Gastroesophageal sphincter (tissue), 3 donors: ENCODE measurements at regions not wholly inside any gene's neighbourhood (a gene's known extent, or its start where the extent isn't known, plus 50 kb on each side); places are given as distances from the start of the nearest gene placed in this dataset.

Experiments
- EP300 ChIP-seq: sonication (generic); formaldehyde crosslinking; IDR thresholded peaks from one replicate; pipeline ENCODE4 v1.6.1; 2017; ENCODE audit warnings: antibody characterized with exemption, mild to moderate bottlenecking
- POLR2A ChIP-seq, 2 donors: fragments of 450-650 bp; IDR thresholded peaks; one replicate each; pipeline ENCODE4 v1.6.1; 2017; ENCODE audit warnings: antibody characterized with exemption in 2 of 2, mild to moderate bottlenecking in 2 of 2, moderate library complexity in 1 of 2
- POLR2AphosphoS5 ChIP-seq: sonication (generic); formaldehyde crosslinking; IDR thresholded peaks from one replicate; pipeline ENCODE4 v1.6.1; 2017; ENCODE audit warnings: antibody characterized with exemption
- TF ChIP-seq, protein P1 (sequence below), 4 experiments: fragments of 200-600 bp in 2 of 4; fragments of 450-650 bp in 2 of 4; sonication (generic) in 1 of 4; IDR thresholded peaks; one replicate each; pipeline ENCODE4 v1.5.1; 2017 to 2019; ENCODE audit warnings: antibody characterized with exemption in 4 of 4, mild to moderate bottlenecking in 2 of 4, moderate library complexity in 2 of 4

DNA sequence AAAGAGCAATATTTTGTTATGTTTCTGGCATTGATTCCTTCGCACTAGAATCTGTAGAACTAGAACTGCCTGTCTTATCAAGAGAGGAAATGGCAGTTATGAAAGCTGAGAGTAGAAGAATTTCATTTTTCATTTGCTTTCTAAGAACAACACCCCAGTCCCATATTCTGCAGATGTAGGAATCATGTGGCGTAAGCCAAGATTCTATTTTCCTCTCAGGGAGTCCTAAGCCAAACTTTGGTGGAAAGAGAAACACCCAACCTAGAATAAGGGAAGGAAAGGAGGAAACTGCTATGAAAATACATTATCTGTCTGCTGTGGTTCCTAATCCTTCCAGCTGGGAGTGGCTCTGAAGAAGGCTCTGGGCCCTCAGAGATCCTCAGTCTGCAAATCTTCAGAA, 1176.9 kb upstream of the C9orf72 start:
- TF ChIP-seq POLR2A (IDR thresholded peaks at IDR 0.05): no peak
- TF ChIP-seq, protein P1, sequence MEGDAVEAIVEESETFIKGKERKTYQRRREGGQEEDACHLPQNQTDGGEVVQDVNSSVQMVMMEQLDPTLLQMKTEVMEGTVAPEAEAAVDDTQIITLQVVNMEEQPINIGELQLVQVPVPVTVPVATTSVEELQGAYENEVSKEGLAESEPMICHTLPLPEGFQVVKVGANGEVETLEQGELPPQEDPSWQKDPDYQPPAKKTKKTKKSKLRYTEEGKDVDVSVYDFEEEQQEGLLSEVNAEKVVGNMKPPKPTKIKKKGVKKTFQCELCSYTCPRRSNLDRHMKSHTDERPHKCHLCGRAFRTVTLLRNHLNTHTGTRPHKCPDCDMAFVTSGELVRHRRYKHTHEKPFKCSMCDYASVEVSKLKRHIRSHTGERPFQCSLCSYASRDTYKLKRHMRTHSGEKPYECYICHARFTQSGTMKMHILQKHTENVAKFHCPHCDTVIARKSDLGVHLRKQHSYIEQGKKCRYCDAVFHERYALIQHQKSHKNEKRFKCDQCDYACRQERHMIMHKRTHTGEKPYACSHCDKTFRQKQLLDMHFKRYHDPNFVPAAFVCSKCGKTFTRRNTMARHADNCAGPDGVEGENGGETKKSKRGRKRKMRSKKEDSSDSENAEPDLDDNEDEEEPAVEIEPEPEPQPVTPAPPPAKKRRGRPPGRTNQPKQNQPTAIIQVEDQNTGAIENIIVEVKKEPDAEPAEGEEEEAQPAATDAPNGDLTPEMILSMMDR (IDR thresholded peaks at IDR 0.05): no peak
- TF ChIP-seq POLR2AphosphoS5: no peak
- no peak for TF ChIP-seq EP300
